ENCODE measurements at regions not wholly inside any gene's neighbourhood (a gene's known extent, or its start where the extent isn't known, plus 50 kb on each side); places are given as distances from the start of the nearest gene placed in this dataset.

- TF ChIP-seq CTCF (IDR thresholded peaks at IDR 0.05), result no peak
- TF ChIP-seq, protein P1, sequence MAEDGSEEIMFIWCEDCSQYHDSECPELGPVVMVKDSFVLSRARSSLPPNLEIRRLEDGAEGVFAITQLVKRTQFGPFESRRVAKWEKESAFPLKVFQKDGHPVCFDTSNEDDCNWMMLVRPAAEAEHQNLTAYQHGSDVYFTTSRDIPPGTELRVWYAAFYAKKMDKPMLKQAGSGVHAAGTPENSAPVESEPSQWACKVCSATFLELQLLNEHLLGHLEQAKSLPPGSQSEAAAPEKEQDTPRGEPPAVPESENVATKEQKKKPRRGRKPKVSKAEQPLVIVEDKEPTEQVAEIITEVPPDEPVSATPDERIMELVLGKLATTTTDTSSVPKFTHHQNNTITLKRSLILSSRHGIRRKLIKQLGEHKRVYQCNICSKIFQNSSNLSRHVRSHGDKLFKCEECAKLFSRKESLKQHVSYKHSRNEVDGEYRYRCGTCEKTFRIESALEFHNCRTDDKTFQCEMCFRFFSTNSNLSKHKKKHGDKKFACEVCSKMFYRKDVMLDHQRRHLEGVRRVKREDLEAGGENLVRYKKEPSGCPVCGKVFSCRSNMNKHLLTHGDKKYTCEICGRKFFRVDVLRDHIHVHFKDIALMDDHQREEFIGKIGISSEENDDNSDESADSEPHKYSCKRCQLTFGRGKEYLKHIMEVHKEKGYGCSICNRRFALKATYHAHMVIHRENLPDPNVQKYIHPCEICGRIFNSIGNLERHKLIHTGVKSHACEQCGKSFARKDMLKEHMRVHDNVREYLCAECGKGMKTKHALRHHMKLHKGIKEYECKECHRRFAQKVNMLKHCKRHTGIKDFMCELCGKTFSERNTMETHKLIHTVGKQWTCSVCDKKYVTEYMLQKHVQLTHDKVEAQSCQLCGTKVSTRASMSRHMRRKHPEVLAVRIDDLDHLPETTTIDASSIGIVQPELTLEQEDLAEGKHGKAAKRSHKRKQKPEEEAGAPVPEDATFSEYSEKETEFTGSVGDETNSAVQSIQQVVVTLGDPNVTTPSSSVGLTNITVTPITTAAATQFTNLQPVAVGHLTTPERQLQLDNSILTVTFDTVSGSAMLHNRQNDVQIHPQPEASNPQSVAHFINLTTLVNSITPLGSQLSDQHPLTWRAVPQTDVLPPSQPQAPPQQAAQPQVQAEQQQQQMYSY (CRISPR knock-in tag; IDR thresholded peaks at IDR 0.05), result no peak
- no peak for TF ChIP-seq KAT7 (CRISPR knock-in tag; IDR thresholded peaks at IDR 0.05; ENCODE audit: borderline replicate concordance)
- TF ChIP-seq SMAD3 (CRISPR knock-in tag; IDR thresholded peaks at IDR 0.05; ENCODE audit: borderline replicate concordance), result no peak
- TF ChIP-seq USF2 (CRISPR knock-in tag; IDR thresholded peaks at IDR 0.05), result no peak
- TF ChIP-seq GABPB1 (CRISPR knock-in tag; IDR thresholded peaks at IDR 0.05), result no peak
- TF ChIP-seq CDX4 (CRISPR knock-in tag; IDR thresholded peaks at IDR 0.05; ENCODE audit: borderline replicate concordance), result no peak
- no peak for TF ChIP-seq MLX (CRISPR knock-in tag; IDR thresholded peaks at IDR 0.05)
- no peak for TF ChIP-seq ATF2 (CRISPR knock-in tag; IDR thresholded peaks at IDR 0.05; ENCODE audit: borderline replicate concordance, low read depth)
- TF ChIP-seq FOXP4 (CRISPR knock-in tag; IDR thresholded peaks at IDR 0.05), result no peak
Observed at GRCh38 chr13:54657588-54657987, 1629.0 kb downstream of the OLFM4 start.
